Upper lobe of right lung (tissue), 1 donor: ENCODE measurements at regions not wholly inside any gene's neighbourhood (a gene's known extent, or its start where the extent isn't known, plus 50 kb on each side); places are given as distances from the start of the nearest gene placed in this dataset.
"Not testable (repeated sequence)": the region's sequence is repeated elsewhere in the genome, so short reads cannot be mapped to it uniquely, and the experiment has no call there.

Experiments
- ATAC-seq: fragments of 200-7000 bp; cut with Tn5 transposase; one replicate; pipeline ENCODE4 v1.9.1; 2020; ENCODE audit warnings: mild to moderate bottlenecking, moderate library complexity
- DNase-seq: peaks from one replicate; pipeline ENCODE4 v3.0.0-alpha.2; 2020
- H3K27ac ChIP-seq: fragments of 200-600 bp; one replicate; pipeline ENCODE4 v1.8.0; 2022
- H3K27me3 ChIP-seq: fragments of 200-600 bp; one replicate; pipeline ENCODE4 v1.8.0; 2022; ENCODE audit warnings: mild to moderate bottlenecking
- H3K36me3 ChIP-seq: fragments of 200-600 bp; one replicate; pipeline ENCODE4 v1.8.0; 2022
- H3K4me1 ChIP-seq: fragments of 200-600 bp; one replicate; pipeline ENCODE4 v1.8.0; 2022
- H3K4me3 ChIP-seq: fragments of 200-600 bp; one replicate; pipeline ENCODE4 v1.8.0; 2022; ENCODE audit warnings: mild to moderate bottlenecking
- H3K9me3 ChIP-seq: fragments of 200-600 bp; one replicate; pipeline ENCODE4 v1.8.0; 2022
- CTCF ChIP-seq: fragments of 200-600 bp; IDR thresholded peaks from one replicate; pipeline ENCODE4 v1.8.0; 2022; ENCODE audit warnings: antibody characterized with exemption
- intact Hi-C: fragments of 100-400 bp; cut with DNase I; formaldehyde crosslinking; loops from one replicate; pipeline ENCODE4 v1.11.0; 2022
- donor health status: DM: no; HTN: yes; CAD: no; lungs with severe emphysema.

GRCh38 chr16:49961089-49961488 lies 63.9 kb upstream of the CNEP1R1 start:
- no peak for TF ChIP-seq CTCF
- Histone ChIP-seq H3K9me3 (no peaks in the 10 kb centered on the region), H3K36me3 (no peaks in the 10 kb centered on the region), H3K27me3 (no peaks in the 10 kb centered on the region), H3K27ac (peak overlapping the region; percentile 49), H3K4me3 (no peak overlapping the region), H3K4me1 (peaks cover 7% of the 10 kb centered on the region)
- intact Hi-C loops: no loop called here
- peak; percentile 61 for ATAC-seq
- DNase-seq: no peak

- H3K4me3 ChIP-seq, H3K27me3 ChIP-seq, H3K36me3 ChIP-seq, H3K27ac ChIP-seq, intact Hi-C loops, H3K4me1 ChIP-seq, ATAC-seq, H3K9me3 ChIP-seq, DNase-seq: not testable (repeated sequence)
Observed at GRCh38 chr16:49962566-49962965, 62.5 kb upstream of the CNEP1R1 start.

- intact Hi-C loops: no loop called here
- Histone ChIP-seq H3K4me1 (peaks cover 7% of the 10 kb centered on the region), H3K4me3 (no peak overlapping the region), H3K27me3 (peaks cover 6% of the 10 kb centered on the region), H3K9me3 (no peaks in the 10 kb centered on the region), H3K27ac (no peak overlapping the region), H3K36me3 (no peaks in the 10 kb centered on the region)
- DNase-seq (no peak), ATAC-seq (no peak)
- TF ChIP-seq CTCF: no peak
Observed at GRCh38 chr16:49964316-49964715, 60.7 kb upstream of the CNEP1R1 start.

GRCh38 chr16:49964973-49965372 lies 60.1 kb upstream of the CNEP1R1 start:
- Histone ChIP-seq H3K4me3 (no peak overlapping the region), H3K27me3 (peaks cover 6% of the 10 kb centered on the region), H3K4me1 (peaks cover 7% of the 10 kb centered on the region), H3K36me3 (no peaks in the 10 kb centered on the region), H3K27ac (no peak overlapping the region), H3K9me3 (no peaks in the 10 kb centered on the region)
- ATAC-seq: no peak
- intact Hi-C loops: no loop called here
- no peak for DNase-seq
- TF ChIP-seq CTCF: no peak

GRCh38 chr16:49967012-49967559 lies 57.9 kb upstream of the CNEP1R1 start:
- no peak overlapping the region for H3K4me3 ChIP-seq
- ATAC-seq (peak; percentile 27), DNase-seq (no peak)
- no peak for TF ChIP-seq CTCF
- H3K27me3 ChIP-seq: peaks cover 6% of the 10 kb centered on the region
- no peaks in the 10 kb centered on the region for H3K36me3 ChIP-seq
- H3K4me1 ChIP-seq: no peaks in the 10 kb centered on the region
- intact Hi-C loops: no loop called here
- H3K27ac ChIP-seq: no peak overlapping the region
- no peaks in the 10 kb centered on the region for H3K9me3 ChIP-seq

- no peak for DNase-seq
- H3K27ac ChIP-seq: no peak overlapping the region
- no peaks in the 10 kb centered on the region for H3K4me1 ChIP-seq
- intact Hi-C loops: no loop called here
- H3K9me3 ChIP-seq: no peaks in the 10 kb centered on the region
- no peaks in the 10 kb centered on the region for H3K36me3 ChIP-seq
- peaks cover 6% of the 10 kb centered on the region for H3K27me3 ChIP-seq
- no peak for ATAC-seq
- no peak for TF ChIP-seq CTCF
- H3K4me3 ChIP-seq: no peak overlapping the region
Observed at GRCh38 chr16:49969091-49970030, 55.7 kb upstream of the CNEP1R1 start.
